Left lung (tissue), 4 donors: ENCODE measurements at regions not wholly inside any gene's neighbourhood (a gene's known extent, or its start where the extent isn't known, plus 50 kb on each side); places are given as distances from the start of the nearest gene placed in this dataset.

Experiments
- ATAC-seq: fragments of 200-7000 bp; cut with Tn5 transposase; one replicate; pipeline ENCODE4 v1.9.1; 2020; ENCODE audit warnings: moderate library complexity
- DNase-seq, 4 donors: peaks; one replicate each; pipeline ENCODE4 v3.0.0-alpha.2; 2013 to 2020
- H3K27ac ChIP-seq, 2 donors: fragments of 200-600 bp; sonication (generic) in 1 of 2; one replicate each; pipeline versions ENCODE4 v1.5.0 to v1.8.0; 2020 to 2021
- H3K27me3 ChIP-seq, 2 donors: fragments of 200-600 bp; sonication (generic) in 1 of 2; one replicate each; pipeline versions ENCODE4 v1.5.0 to v1.8.0; 2020 to 2021
- H3K36me3 ChIP-seq, 2 donors: fragments of 200-600 bp; sonication (generic) in 1 of 2; one replicate each; pipeline versions ENCODE4 v1.5.0 to v1.8.0; 2020 to 2021
- H3K4me1 ChIP-seq, 2 donors: fragments of 200-600 bp; one replicate each; pipeline ENCODE4 v1.8.0; 2021
- H3K4me3 ChIP-seq, 2 donors: fragments of 200-600 bp; sonication (generic) in 1 of 2; one replicate each; pipeline versions ENCODE4 v1.5.0 to v1.8.0; 2020 to 2021; ENCODE audit warnings: mild to moderate bottlenecking in 1 of 2
- H3K9me3 ChIP-seq, 2 donors: fragments of 200-600 bp; sonication (generic) in 1 of 2; one replicate each; pipeline versions ENCODE4 v1.5.0 to v1.8.0; 2020 to 2021
- intact Hi-C, 2 donors: fragments of 100-400 bp; cut with DNase I; formaldehyde crosslinking; loops; one replicate each; pipeline versions ENCODE4 v1.11.2 to v1.14.2; 2022
- TF ChIP-seq, protein P1 (sequence below), 2 donors: fragments of 200-600 bp; sonication (generic) in 1 of 2; IDR thresholded peaks; one replicate each; pipeline versions ENCODE4 v1.5.0 to v1.8.0; 2021; ENCODE audit warnings: antibody characterized with exemption in 2 of 2
- donor health status: DM: no; HTN: yes; CAD: no.
- donor health status: DM: no; HTN: no; CAD: no.

DNA sequence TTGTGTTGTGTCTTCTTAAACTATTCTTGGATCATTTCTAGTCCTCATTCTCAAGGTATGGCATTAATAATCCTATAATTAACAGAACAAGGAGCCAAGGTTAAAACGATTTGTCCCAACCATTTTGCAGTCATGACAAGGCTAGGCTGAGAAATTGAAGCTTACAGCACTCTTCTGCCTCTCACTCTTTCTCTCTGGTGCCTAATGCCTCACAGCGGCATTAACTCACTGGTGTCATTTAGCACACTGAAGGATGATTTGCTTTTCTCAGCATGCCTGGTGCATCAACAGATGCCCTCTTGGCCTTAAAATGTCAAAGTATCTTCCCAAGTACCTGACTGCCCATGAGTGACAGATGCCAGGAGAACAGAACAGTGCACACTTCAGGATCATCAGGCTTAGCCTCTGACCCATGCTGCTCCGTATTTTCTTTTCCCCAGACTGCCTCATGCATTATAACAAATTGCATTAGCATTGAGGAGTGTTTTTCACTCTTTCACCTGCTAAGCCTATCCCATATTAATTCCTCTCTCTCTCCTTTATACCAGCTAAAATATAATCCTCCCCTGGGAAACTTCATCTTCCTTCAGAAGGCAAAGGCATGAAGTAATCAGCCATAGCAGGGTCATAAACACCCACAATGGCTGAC, 61.1 kb upstream of the SV2C start:
- Histone ChIP-seq H3K4me3 (no peak overlapping the region), H3K27ac (no peak overlapping the region), H3K4me1 (no peaks in the 10 kb centered on the region), H3K9me3 (no peaks in the 10 kb centered on the region), H3K36me3 (no peaks in the 10 kb centered on the region), H3K27me3 (no peaks in the 10 kb centered on the region)
- intact Hi-C loops, result no loop called here
- TF ChIP-seq, protein P1, sequence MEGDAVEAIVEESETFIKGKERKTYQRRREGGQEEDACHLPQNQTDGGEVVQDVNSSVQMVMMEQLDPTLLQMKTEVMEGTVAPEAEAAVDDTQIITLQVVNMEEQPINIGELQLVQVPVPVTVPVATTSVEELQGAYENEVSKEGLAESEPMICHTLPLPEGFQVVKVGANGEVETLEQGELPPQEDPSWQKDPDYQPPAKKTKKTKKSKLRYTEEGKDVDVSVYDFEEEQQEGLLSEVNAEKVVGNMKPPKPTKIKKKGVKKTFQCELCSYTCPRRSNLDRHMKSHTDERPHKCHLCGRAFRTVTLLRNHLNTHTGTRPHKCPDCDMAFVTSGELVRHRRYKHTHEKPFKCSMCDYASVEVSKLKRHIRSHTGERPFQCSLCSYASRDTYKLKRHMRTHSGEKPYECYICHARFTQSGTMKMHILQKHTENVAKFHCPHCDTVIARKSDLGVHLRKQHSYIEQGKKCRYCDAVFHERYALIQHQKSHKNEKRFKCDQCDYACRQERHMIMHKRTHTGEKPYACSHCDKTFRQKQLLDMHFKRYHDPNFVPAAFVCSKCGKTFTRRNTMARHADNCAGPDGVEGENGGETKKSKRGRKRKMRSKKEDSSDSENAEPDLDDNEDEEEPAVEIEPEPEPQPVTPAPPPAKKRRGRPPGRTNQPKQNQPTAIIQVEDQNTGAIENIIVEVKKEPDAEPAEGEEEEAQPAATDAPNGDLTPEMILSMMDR (IDR thresholded peaks at IDR 0.05), result no peak
- DNase-seq (no peak), ATAC-seq (no peak)

DNA sequence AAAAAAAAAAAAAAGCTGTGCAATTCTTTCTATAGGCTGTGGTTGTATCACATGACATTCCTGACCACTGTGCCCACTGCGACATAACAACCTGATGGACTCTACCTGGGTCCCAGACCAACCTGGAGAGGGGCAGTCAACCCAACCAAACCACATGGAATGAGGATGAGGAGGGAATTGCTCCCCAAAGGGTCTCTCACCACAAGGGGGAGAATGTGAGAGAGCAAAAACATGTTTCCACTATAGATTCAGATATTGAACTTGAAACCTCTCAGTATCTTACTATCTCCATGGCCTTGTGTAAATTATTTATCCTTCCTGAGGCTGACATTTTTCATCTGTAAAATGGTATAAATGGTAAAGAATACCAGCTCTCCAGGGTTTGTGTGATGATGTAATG, 66.9 kb upstream of the SV2C start:
- ATAC-seq (no peak), DNase-seq (no peak)
- Histone ChIP-seq H3K36me3 (no peaks in the 10 kb centered on the region), H3K9me3 (peaks cover 0 to 3% of the 10 kb centered on the region in 2 donors), H3K27ac (no peak overlapping the region), H3K4me3 (no peak overlapping the region), H3K27me3 (no peaks in the 10 kb centered on the region), H3K4me1 (no peaks in the 10 kb centered on the region)
- intact Hi-C loops, result no loop called here
- TF ChIP-seq, protein P1 (IDR thresholded peaks at IDR 0.05), result no peak

DNA sequence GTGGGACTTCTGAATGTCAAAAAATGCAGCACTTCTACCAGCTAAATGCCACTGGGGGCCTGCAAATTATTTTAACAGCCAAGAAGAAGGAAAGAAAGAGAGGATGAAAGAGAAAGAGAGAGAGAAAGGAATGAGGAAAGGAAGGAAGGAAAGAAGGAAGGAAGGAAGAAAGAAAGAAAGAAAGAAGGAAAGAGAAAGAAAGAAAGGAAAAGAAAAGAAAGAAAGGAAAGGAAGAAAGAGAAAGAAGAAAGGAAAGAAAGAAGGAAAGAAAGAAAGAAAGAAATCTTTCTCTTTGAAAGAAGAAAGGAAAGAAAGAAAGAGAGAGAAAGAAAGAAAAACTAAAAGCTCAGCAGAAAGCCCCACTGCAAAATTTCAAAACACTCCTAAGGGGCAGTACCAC, 69.2 kb upstream of the SV2C start:
- Histone ChIP-seq H3K27me3 (no peaks in the 10 kb centered on the region), H3K36me3 (no peaks in the 10 kb centered on the region), H3K9me3 (peaks cover 0 to 3% of the 10 kb centered on the region in 2 donors), H3K27ac (no peak overlapping the region), H3K4me3 (no peak overlapping the region), H3K4me1 (no peaks in the 10 kb centered on the region)
- ATAC-seq (no peak), DNase-seq (no peak)
- TF ChIP-seq, protein P1 (IDR thresholded peaks at IDR 0.05), result no peak
- intact Hi-C loops, result no loop called here

DNA sequence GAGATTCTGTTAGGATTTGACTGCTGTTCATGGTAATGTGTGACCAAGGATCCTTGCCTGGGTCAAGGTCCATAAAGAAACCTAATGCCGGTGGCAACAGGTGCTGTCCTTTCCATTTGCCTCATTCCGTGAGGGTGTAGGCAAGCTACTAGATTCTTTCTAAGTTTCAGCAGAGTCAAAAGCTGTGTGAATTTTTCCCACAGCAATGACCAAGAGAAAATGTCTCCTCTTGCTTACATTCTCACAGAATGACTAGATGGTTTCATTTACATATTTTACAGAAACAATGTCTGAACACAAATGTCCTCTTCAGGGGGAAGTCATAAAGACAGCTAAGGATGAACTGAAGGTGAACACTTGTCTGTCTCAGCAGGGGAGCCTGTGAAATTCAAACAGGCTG, 75.3 kb upstream of the SV2C start:
- no peaks in the 10 kb centered on the region for H3K36me3 ChIP-seq
- ATAC-seq, result no peak
- intact Hi-C loops, result no loop called here

DNA sequence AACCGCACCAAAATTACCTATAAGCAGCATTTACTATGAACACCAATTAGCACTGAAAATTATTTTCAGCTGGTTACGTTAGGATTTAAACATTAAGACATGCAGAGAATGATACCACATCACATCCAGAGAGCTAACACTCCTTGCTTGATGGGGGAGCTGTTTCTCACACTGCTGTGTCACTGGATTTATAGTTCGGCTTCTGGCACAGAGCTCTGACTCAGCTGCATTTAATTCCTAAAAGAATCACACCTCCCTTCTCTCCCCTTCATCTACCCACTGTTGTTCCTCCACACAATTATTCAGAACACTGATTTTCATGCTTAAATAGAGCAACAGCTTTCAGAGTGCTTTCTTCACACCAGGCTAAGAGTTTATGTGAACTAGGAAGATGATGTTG, 82.6 kb upstream of the SV2C start:
- ATAC-seq (no peak), DNase-seq (no peak)
- Histone ChIP-seq H3K27me3 (no peaks in the 10 kb centered on the region), H3K9me3 (peaks cover 0 to 9% of the 10 kb centered on the region in 2 donors), H3K27ac (no peak overlapping the region), H3K36me3 (no peaks in the 10 kb centered on the region), H3K4me1 (no peaks in the 10 kb centered on the region), H3K4me3 (no peak overlapping the region)
- intact Hi-C loops, result no loop called here
- TF ChIP-seq, protein P1 (IDR thresholded peaks at IDR 0.05), result no peak

More for the DNA sequence above, 75.3 kb upstream of the SV2C start:
- Histone ChIP-seq H3K27me3 (no peaks in the 10 kb centered on the region), H3K27ac (no peak overlapping the region), H3K9me3 (peaks cover 0 to 2% of the 10 kb centered on the region in 2 donors), H3K4me3 (no peak overlapping the region), H3K4me1 (no peaks in the 10 kb centered on the region)
- no peak for DNase-seq
- TF ChIP-seq, protein P1 (IDR thresholded peaks at IDR 0.05), result no peak
